HG03520 (cell line): ENCODE measurements at regions not wholly inside any gene's neighbourhood (a gene's known extent, or its start where the extent isn't known, plus 50 kb on each side); places are given as distances from the start of the nearest gene placed in this dataset.

ENCODE experiments used
- ATAC-seq: cut with Tn5 transposase; IDR thresholded peaks from one replicate; pipeline ENCODE4 v1.9.1; 2021; ENCODE audit warnings: mild to moderate bottlenecking, moderate library complexity; ENCODE audit not compliant: unreplicated experiment

- ATAC-seq, result no peak
Observed at GRCh38 chr18:37659906-37660305, 94.3 kb upstream of the CELF4 start.

DNA sequence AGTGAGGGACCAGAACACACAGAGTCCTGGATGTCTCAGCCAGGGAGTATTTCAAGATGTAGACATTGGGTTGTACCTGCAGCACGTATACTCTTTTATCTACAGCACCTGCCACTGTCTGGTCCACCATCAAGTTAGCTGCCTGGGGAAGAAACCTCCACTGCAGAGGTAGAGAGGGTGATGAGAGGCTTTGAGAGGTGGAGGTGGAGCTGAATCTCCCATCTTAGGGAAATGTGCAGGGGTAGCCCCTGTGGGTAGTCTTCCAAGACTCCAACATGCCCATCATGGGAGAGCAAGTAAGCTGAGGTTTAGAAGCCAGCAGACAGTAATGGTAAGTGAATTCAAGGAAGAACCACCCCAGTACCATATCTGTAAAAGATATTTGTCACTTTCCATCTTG, 93.3 kb upstream of the CELF4 start:
- no peak for ATAC-seq

DNA sequence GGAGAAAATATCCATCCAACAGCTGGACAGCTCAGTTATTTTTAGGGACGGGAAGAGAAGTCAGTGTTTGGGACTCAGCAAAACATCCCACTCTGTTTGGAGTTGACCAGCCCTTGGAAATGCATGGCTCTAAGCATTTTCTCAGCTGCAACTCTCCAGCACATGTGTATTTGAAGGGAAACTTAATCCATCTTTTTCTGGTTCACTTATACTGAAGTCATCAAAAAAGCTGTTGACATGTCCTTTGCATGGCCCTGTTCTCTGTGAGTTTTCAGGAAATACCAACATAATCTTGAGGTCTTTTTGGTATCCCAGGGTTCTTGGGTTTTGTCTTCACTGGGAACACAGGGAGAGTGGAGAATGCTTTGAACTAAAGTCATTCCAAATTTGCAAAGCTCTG, 91.9 kb upstream of the CELF4 start:
- no peak for ATAC-seq

- no peak for ATAC-seq
Observed at GRCh38 chr18:37654731-37655369, 89.3 kb upstream of the CELF4 start.

GRCh38 chr18:37654034-37654433, 88.4 kb upstream of the CELF4 start:
- no peak for ATAC-seq

GRCh38 chr18:37653618-37654017, 88.0 kb upstream of the CELF4 start:
- no peak for ATAC-seq

DNA sequence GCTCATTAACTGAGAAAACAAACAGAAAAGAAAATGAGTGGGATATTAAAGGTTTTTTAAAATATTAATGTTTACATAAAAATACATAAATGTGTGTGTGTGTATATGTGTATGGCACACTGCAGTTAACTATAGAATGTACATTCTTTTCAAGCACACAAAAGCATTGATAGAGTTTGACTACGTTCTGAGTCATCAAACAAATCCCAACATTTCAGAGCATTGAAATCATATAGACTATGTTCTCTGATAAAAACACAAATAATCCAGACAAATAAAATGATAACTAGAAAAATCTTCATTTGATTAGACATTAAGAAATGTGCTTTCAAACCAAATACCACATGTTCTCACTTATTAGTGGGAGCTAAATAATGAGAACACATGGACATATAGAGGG, 84.3 kb upstream of the CELF4 start:
- no peak for ATAC-seq

DNA sequence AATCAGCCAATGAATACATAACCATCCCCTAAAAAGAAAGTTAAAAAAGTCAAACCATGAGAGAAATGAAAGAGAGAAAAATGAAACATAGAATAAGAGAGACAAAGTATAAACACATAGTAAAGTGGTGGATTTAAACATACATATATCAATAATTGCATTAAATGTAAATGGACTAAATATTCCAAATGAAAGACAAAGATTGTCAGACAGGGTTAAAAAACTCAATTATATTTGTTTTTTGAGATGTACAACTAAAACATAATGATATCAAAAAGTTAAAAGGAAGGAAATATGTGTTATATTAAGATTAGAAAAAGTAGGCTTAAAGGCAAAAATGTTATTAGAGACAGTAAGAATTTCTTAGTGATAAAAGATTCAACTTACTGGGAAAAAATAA, 83.8 kb upstream of the CELF4 start:
- no peak for ATAC-seq

- ATAC-seq, result no peak
Observed at GRCh38 chr18:37641573-37641972, 76.0 kb upstream of the CELF4 start.

GRCh38 chr18:37640504-37640903, 74.9 kb upstream of the CELF4 start:
- no peak for ATAC-seq

DNA sequence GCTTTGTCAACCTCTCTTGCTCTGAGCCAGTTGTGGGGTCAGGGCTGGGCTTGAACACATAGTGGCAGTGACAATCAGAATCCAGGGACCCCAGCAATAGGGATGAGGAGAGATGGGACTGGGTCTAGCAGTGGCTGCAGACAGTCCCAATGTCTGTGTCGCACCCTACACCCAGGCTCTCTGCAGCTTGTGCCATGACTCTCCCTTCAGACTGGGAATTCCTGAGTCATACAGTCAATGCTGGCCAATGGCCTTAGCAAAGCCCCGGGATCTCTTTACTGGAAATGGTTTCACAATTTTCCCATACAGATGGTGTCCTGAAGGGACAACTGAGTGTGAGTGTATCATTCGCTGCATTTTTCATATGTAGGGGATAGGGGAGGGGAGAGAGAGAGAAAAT, 74.2 kb upstream of the CELF4 start:
- ATAC-seq, result no peak

DNA sequence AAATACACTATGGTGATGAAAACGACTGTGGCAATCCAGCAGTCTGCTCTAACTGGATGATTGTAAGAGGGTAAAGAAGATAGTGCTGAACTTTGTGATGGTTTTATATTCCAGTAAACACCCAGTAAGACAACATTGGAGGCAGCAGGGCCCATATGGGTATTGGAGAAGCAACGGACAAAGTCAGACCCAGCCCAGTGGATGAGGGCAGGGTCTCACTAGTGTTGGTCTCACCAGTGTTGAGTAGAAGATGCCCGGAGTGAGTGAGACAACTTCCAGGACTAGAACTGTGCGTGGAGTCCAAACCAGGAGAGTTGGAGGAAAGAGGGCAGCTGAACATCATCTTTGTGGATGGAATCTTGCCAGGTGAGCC, 71.9 kb upstream of the CELF4 start:
- ATAC-seq, result no peak

DNA sequence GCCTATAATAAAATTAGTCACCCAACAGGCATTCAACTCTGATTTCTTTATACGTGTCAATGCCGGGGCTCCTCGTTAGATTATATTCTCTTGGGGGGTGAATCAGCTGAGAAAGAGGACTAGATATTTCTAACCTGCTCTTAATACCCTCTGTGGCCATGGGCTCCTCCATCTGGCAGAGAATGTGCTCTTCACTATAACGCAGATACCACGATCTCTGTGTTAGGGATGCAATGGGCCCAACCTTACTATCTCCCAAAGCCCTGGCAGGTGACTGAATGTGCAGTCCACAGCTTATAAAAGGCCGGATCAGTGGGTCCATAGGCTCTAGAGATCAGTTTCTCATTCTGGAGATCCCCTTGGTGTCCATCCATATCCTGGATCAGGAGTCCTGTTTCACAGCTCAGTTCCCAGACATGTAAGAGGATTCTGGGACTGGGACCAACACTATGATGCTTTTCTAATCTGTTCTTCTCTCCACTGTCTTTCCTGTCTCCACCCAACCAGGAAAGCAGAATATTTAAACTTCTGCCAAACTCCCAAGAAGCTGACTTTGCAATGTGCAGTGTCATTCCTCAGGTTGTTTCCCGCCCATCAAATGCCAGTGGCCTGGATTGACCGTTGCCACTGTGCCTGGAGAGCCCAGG, 71.4 kb upstream of the CELF4 start:
- no peak for ATAC-seq

GRCh38 chr18:37634516-37634915, 68.9 kb upstream of the CELF4 start:
- no peak for ATAC-seq

- no peak for ATAC-seq
Observed at GRCh38 chr18:37631422-37631821, 65.8 kb upstream of the CELF4 start.

DNA sequence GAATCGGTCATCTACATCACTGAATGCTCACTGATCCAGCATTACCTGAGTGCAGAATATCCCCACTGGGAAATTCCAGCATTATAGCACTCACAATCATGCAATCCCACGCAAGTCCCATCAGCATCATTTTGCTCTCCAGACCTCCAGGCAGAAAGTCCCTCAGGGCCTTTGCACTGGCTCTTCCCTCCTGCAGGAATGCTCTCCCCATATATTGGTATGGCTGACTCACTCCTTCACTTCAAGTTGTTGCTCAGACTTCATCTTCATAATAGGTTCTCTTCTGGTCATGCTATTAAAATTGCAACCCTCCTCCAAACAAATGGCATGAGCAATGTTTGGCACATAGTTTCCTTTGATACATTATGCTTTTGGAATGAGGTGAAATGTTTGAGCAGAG, 64.7 kb upstream of the CELF4 start:
- no peak for ATAC-seq

DNA sequence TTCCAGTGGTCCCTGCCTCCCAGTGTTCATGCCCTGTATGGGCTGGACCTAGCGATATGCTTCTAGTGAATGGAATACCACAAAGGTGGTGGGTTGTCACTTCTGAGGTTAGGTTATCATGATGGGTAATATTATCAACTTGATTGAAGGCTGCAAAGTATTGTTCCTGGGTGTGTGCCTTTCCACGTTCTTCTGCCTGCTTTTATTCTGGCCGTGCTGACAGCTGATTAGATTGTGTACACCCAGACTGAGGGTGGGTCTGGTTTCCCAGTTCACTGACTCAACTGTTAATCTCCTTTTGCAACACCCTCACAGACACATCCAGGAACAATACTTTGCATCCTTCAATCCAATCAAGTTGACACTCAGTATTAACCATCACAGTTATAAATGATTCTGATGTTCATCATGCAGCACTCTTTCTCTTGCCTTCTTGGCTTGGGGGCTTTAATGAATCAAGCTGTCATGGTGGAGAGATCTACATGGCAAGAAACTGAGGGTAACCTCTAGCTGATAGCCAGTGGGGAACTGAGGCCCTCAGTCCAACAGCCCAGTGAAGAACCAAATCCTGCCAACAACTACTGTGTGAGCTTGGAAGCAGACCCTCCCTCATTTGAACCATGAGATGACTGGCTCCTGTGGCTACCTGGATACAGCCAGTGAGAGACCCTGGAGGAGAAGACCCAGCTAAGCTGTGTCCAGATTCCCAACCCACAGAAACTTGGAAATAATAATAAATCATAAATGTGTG, 63.0 kb upstream of the CELF4 start:
- no peak for ATAC-seq

- ATAC-seq, result no peak
Observed at GRCh38 chr18:37624318-37624717, 58.7 kb upstream of the CELF4 start.

- no peak for ATAC-seq
Observed at GRCh38 chr18:37619964-37620363, 54.4 kb upstream of the CELF4 start.

DNA sequence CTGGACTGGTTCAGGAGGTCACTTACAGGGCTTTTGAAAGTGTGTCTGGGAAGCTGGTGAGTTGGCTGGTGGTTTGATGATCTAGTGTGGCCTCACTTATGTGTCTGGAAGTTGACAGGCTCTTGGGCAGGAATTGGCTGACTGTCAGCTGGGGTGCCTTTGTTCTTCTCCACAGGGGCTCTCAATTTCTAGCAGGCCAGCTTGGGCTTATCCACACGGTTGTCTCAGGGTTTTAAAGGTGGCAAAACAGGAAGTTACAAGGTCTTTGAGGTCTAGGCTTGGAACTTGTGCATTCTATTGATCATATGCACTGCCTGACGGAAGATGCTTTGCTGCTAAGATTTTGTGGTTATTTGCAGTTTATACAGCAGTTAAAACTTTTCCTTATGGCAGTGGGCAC, 52.0 kb upstream of the CELF4 start:
- no peak for ATAC-seq
